ENCODE measurements at regions not wholly inside any gene's neighbourhood (a gene's known extent, or its start where the extent isn't known, plus 50 kb on each side); places are given as distances from the start of the nearest gene placed in this dataset.

GRCh38 chr7:138352570-138353461, 107.2 kb upstream of the TRIM24 start:
- Mint-ChIP-seq H3K27me3 (ENCODE audit: unreplicated experiment) (no peaks in the 10 kb centered on the region), H3K27ac (ENCODE audit: unreplicated experiment) (no peak overlapping the region), H3K4me1 (ENCODE audit: unreplicated experiment) (no peaks in the 10 kb centered on the region), H3K9me3 (ENCODE audit: unreplicated experiment) (peaks cover 4% of the 10 kb centered on the region), H3K4me3 (ENCODE audit: unreplicated experiment) (no peak overlapping the region), H3K36me3 (ENCODE audit: low read depth, unreplicated experiment) (peaks cover 3% of the 10 kb centered on the region)
- DNase-seq (ENCODE audit: low spot score) = no peak
- no peak for TF ChIP-seq CTCF (IDR thresholded peaks at IDR 0.05; ENCODE audit: unreplicated experiment)

- no peak for TF ChIP-seq CTCF (IDR thresholded peaks at IDR 0.05; ENCODE audit: unreplicated experiment)
- no peak for DNase-seq (ENCODE audit: low spot score)
- H3K27me3 Mint-ChIP-seq (ENCODE audit: unreplicated experiment) = peaks cover under 1% of the 10 kb centered on the region
- peaks cover 4% of the 10 kb centered on the region for H3K9me3 Mint-ChIP-seq (ENCODE audit: unreplicated experiment)
- no peak overlapping the region for H3K27ac Mint-ChIP-seq (ENCODE audit: unreplicated experiment)
- no peak overlapping the region for H3K4me3 Mint-ChIP-seq (ENCODE audit: unreplicated experiment)
- peaks cover 3% of the 10 kb centered on the region for H3K36me3 Mint-ChIP-seq (ENCODE audit: low read depth, unreplicated experiment)
- no peaks in the 10 kb centered on the region for H3K4me1 Mint-ChIP-seq (ENCODE audit: unreplicated experiment)
Observed at GRCh38 chr7:138354066-138354465, 106.0 kb upstream of the TRIM24 start.

GRCh38 chr7:138355254-138355653, 104.8 kb upstream of the TRIM24 start:
- Mint-ChIP-seq H3K27me3 (ENCODE audit: unreplicated experiment) (peaks cover 2% of the 10 kb centered on the region), H3K9me3 (ENCODE audit: unreplicated experiment) (peaks cover 4% of the 10 kb centered on the region), H3K4me3 (ENCODE audit: unreplicated experiment) (no peak overlapping the region), H3K36me3 (ENCODE audit: low read depth, unreplicated experiment) (no peaks in the 10 kb centered on the region), H3K4me1 (ENCODE audit: unreplicated experiment) (no peaks in the 10 kb centered on the region), H3K27ac (ENCODE audit: unreplicated experiment) (no peak overlapping the region)
- no peak for DNase-seq (ENCODE audit: low spot score)
- TF ChIP-seq CTCF (IDR thresholded peaks at IDR 0.05; ENCODE audit: unreplicated experiment) = no peak

- DNase-seq (ENCODE audit: low spot score) = no peak
Observed at GRCh38 chr7:138358850-138359341, 101.2 kb upstream of the TRIM24 start.

More at GRCh38 chr7:138358850-138359341, 101.2 kb upstream of the TRIM24 start:
- Mint-ChIP-seq H3K27me3 (ENCODE audit: unreplicated experiment) (peaks cover 2% of the 10 kb centered on the region), H3K9me3 (ENCODE audit: unreplicated experiment) (peaks cover 6% of the 10 kb centered on the region), H3K4me3 (ENCODE audit: unreplicated experiment) (no peak overlapping the region), H3K27ac (ENCODE audit: unreplicated experiment) (no peak overlapping the region), H3K4me1 (ENCODE audit: unreplicated experiment) (no peaks in the 10 kb centered on the region), H3K36me3 (ENCODE audit: low read depth, unreplicated experiment) (no peaks in the 10 kb centered on the region)
- TF ChIP-seq CTCF (IDR thresholded peaks at IDR 0.05; ENCODE audit: unreplicated experiment) = no peak
